ENCODE measurements at regions not wholly inside any gene's neighbourhood (a gene's known extent, or its start where the extent isn't known, plus 50 kb on each side); places are given as distances from the start of the nearest gene placed in this dataset.

DNA sequence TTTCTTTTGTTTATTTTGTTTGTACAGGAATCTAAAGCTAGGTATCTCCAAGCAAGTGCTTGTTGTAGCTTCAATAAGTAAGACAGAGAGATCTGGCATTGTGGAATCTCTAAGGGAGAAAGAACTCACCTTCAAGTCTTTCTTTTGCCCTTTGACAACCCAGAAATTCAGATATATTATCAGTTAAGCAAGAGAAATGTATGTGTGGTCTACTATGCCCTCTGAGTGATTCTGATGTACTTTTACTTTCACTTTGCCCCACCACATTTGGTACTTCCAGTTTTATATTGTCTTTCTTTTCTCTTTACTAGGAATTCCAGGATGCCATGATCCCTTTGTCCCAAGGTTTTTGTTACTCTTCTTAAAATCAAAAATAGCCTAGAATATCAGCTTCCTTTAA lies 259.6 kb upstream of the PIK3C3 start:
- Histone ChIP-seq H3K9me3 (replicated peaks; ENCODE audit: control insufficient read depth, insufficient read depth, low read length) (no peaks in the 10 kb centered on the region), H3K4me1 (ENCODE audit: control insufficient read depth, extremely low read depth, insufficient read depth, low read length) (no peaks in the 10 kb centered on the region), H3K9ac (replicated peaks; ENCODE audit: extremely low read depth, insufficient read depth, low read length) (no peak overlapping the region), H3K27me3 (ENCODE audit: control insufficient read depth in 2 of 2, insufficient read depth in 2 of 2, low read length in 2 of 2) (peaks cover 0 to 2% of the 10 kb centered on the region in 2 experiments), H3K9me1 (replicated peaks; ENCODE audit: control insufficient read depth, extremely low read depth, insufficient read depth, low read length) (no peaks in the 10 kb centered on the region), H3K27ac (ENCODE audit: insufficient read depth, low read depth, low read length) (no peak overlapping the region), H3K79me2 (ENCODE audit: control insufficient read depth, insufficient read depth, low read length) (no peaks in the 10 kb centered on the region), H2AFZ (ENCODE audit: low read depth, low read length) (peak overlapping the region; percentile 92), H4K20me1 (replicated peaks; ENCODE audit: control insufficient read depth, extremely low read depth, insufficient read depth, low read length) (no peaks in the 10 kb centered on the region), H3K36me3 (ENCODE audit: control insufficient read depth in 2 of 2, extremely low read depth in 1 of 2, insufficient read depth in 2 of 2, low read length in 2 of 2) (no peaks in the 10 kb centered on the region), H3K4me2 (ENCODE audit: insufficient read depth, low read length) (peak overlapping the region; percentile 58), H3K4me3 (replicated peaks in 1 of 3; ENCODE audit: insufficient read depth in 1 of 3, low read depth in 1 of 3, low read length in 3 of 3) (peak overlapping the region in 1 of 3 experiments; percentile 3)
- no peak for FAIRE-seq
- DNase-seq (ENCODE audit: low read depth, low spot score): peak; percentile 56
- no TSS peak for BruUV-seq (replicated peaks)
- POLR2A ChIA-PET: no interaction called here
- TF ChIP-seq MYC (IDR thresholded peaks at IDR 0.05; ENCODE audit: low read depth, low read length): no peak
- TF ChIP-seq CTCF (IDR thresholded peaks at IDR 0.05; ENCODE audit: extremely low read depth in 1 of 2, insufficient read depth in 1 of 2, low read depth in 1 of 2, low read length in 2 of 2): no peak
- no peak for TF ChIP-seq EZH2 (IDR thresholded peaks at IDR 0.05; ENCODE audit: borderline replicate concordance, low read depth, low read length, severe bottlenecking)
- no peak for TF ChIP-seq MAX (IDR thresholded peaks at IDR 0.05; ENCODE audit: insufficient read depth, insufficient read length)
- no peak for TF ChIP-seq GATA2 (IDR thresholded peaks at IDR 0.05; ENCODE audit: insufficient read depth, insufficient read length, low read depth, low read length)
- no peak for TF ChIP-seq JUN (IDR thresholded peaks at IDR 0.05; ENCODE audit: borderline replicate concordance, insufficient read depth, insufficient read length, low read depth)
- TF ChIP-seq POLR2A (IDR thresholded peaks at IDR 0.05; ENCODE audit: low read depth, low read length): no peak
- no peak for TF ChIP-seq POLR2AphosphoS5 (IDR thresholded peaks at IDR 0.05; ENCODE audit: insufficient read depth, low read depth, low read length)
- no peak for TF ChIP-seq FOS (IDR thresholded peaks at IDR 0.05; ENCODE audit: borderline replicate concordance, insufficient read depth, low read length)
- intact Hi-C loops (cut with micrococcal nuclease): loop anchor here (2.0 kb wide), 1 partner anchor 21 kb away; no protein-coding TSS in a partner anchor
- dilution Hi-C loops (cut with MboI; ENCODE audit: extremely low pct_ligation_motif_present, low sequenced_read_pairs): no loop called here
- CTCF ChIA-PET: no interaction called here

Data from endothelial cell of umbilical vein (primary cell).